VCaP (cell line): ENCODE measurements at regions not wholly inside any gene's neighbourhood (a gene's known extent, or its start where the extent isn't known, plus 50 kb on each side); places are given as distances from the start of the nearest gene placed in this dataset.

Experiments used
- H3K27ac ChIP-seq: fragments of 450-650 bp; 2 replicates; pipeline ENCODE4 v1.5.1; 2017
- TF ChIP-seq, protein P1 (sequence below): fragments of 450-650 bp; conservative IDR thresholded peaks from 2 replicates; pipeline ENCODE4 v1.5.1; 2017; ENCODE audit warnings: mild to moderate bottlenecking, moderate library complexity

DNA sequence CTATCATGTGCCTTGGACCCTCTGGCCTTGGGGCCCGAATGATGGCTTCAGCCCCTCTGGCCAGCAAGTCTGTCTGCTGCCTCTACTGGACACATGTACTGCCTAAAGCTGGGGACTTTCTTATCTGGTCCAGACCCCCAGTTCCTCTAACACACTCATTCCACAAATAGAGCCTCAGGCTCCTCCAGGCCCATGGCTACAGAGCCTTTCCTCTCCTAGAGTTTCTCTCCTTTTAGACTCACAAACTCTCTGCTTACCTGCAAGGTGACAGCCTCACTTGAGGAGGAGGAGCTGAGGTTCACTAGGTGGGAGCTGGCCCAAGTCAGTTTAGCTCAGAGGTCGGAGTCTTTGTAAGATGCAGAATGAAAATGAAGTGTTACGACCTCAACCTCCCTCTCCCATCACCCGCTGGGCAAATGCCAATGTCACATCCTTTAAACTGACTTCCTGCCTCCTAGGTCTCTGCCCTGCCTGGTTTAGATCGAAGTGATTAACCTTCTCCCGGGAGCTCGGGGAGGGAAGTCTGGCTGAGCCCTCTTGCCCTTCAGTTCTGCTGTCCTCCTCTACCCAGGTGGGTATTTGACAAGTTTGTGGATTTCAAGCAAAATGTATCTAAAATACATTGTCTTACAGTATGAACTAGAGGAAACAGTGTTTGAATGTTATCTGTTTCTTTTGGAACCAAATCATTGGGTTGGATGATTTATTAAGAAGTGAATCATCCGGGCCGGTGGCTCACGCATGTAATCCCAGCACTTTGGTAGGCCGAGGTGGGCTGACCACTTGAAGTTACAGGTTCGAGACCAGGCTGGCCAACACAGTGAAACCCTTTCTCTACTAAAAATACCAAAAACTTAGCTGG is 71.9 kb upstream of the TNS3 start:
- TF ChIP-seq, protein P1, sequence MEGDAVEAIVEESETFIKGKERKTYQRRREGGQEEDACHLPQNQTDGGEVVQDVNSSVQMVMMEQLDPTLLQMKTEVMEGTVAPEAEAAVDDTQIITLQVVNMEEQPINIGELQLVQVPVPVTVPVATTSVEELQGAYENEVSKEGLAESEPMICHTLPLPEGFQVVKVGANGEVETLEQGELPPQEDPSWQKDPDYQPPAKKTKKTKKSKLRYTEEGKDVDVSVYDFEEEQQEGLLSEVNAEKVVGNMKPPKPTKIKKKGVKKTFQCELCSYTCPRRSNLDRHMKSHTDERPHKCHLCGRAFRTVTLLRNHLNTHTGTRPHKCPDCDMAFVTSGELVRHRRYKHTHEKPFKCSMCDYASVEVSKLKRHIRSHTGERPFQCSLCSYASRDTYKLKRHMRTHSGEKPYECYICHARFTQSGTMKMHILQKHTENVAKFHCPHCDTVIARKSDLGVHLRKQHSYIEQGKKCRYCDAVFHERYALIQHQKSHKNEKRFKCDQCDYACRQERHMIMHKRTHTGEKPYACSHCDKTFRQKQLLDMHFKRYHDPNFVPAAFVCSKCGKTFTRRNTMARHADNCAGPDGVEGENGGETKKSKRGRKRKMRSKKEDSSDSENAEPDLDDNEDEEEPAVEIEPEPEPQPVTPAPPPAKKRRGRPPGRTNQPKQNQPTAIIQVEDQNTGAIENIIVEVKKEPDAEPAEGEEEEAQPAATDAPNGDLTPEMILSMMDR: no peak
- peak overlapping the region; percentile 57 for H3K27ac ChIP-seq

DNA sequence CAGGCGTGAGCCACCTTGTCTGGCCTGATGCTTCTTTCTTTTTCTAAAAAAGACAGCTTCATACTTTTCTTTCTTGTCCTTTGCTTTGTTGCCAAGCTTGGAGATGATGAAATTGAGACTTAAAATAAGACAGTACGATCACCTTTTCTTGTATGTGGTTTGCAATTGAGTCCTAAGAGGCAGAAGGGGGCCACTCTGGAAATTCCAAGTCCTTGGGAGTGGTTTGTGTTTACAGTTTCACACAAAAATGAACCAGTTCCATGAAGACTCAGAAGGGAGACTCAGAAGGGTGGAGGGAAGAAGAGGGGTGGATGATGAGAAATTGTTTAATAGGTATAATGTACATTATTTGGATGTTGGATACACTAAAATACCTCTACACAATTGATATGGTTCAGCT is 70.7 kb upstream of the TNS3 start:
- TF ChIP-seq, protein P1: no peak
- no peak overlapping the region; the same call in 1 of the 2 replicates for H3K27ac ChIP-seq

DNA sequence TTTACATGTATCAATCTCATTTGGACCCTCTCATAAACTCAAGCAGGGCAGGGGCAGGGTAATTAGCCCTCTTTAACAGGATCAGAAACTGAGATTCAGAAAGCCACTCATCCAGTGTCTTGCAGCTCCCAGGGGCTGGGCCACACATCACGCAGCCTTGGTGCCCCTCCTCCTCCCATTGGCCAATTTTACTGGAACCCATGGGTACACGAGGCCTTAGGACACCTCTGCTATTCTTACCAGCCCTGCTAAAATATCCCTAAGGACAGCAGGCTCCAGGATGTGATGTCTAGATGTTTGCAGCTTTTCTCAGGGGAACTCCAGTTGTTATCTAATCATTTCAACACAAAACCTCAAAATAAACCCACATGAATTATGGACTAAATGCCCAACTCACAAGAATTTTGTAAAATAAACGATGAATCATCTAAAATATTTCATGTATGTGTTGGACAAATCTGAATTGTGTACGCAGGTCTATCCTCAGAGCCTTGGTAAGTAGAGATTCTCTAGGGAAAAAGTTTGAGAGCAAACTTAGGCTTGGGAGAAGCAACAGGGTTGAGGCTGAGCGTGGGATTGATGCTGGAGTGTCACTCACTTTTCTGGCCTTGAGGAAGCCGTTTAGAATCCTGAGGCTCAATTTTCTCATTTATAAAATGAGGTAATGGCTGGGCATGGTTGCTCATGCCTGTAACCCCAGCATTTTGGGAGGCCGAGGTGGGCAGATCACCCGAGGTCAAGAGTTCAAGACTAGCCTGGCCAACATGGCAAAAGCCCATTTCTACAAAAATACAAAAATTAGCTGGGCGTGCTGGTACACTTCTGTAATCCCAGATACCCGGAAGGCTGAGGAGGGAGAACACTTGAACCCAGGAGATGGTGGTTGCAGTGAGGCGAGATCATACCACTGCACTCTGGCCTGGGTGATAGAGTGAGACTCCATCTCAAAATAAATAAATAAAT is 69.7 kb upstream of the TNS3 start:
- H3K27ac ChIP-seq: no peak overlapping the region
- TF ChIP-seq, protein P1: no peak

DNA sequence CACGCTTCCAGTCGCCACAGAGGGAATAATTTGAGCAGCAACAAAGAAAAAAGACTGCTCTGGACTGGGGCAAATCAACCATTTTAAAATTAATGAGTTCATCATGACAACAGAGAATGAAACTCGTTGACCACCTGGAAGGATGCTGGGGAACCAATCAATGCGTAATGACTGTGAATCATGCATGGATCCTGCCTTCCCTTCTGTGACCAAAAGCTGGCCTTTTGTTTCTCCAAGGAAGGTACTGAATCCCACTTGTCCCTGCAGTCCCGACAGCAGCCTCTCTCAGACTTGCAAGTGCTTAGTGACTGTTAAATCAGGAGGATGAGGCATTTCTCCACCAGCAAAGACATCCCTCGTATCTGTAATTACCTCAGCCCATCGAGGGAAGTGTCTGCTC is 68.0 kb upstream of the TNS3 start:
- H3K27ac ChIP-seq: no peak overlapping the region
- TF ChIP-seq, protein P1: no peak

DNA sequence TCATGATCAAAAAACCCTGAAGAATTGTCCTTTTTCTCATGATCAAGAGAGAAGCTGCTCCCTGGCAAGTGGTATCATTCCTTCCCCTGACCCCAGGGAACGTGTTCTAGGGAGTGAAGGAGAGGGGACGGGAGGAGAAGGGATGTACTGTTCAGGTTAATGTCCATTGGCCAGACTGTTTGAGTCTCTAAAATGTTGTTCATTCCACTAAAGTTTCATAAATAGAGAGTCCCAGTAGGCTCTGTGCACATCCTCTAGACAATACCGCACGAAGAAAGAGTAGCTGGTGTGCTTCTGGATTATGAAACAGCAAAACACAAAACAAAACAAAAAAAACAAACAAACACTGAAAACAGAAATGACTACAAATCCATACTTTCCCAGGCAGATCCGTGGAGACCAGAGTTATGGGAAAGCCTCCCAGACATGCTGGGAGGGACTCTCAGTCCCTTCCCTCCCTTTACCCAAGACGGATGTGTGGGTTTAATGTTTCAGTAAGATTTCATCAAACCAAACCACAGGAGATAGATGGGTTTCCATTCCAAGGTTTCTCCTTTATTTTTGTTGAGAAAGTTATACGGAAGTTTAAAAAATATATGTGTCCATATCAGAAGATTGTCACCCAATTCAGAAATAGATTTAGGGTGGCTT is 66.5 kb upstream of the TNS3 start:
- no peak overlapping the region for H3K27ac ChIP-seq
- TF ChIP-seq, protein P1: no peak

- H3K27ac ChIP-seq: no peak overlapping the region
Observed at GRCh38 chr7:47647918-47648250, 66.0 kb upstream of the TNS3 start.

More at GRCh38 chr7:47647918-47648250, 66.0 kb upstream of the TNS3 start:
- TF ChIP-seq, protein P1: no peak
